GM12878 (cell line): ENCODE measurements at regions not wholly inside any gene's neighbourhood (a gene's known extent, or its start where the extent isn't known, plus 50 kb on each side); places are given as distances from the start of the nearest gene placed in this dataset.

Experiments used
- ATAC-seq: fragments of 200-7000 bp; cut with Tn5 transposase; 3 replicates; pipeline ENCODE4 v1.9.1; 2020; ENCODE audit warnings: mild to moderate bottlenecking, moderate library complexity
- BruUV-seq: library from RNA; stranded (reverse); fragments of 400-500 nt; replicated peaks from 2 replicates; lab custom pipeline; 2021; lab: Mats Ljungman, UMichigan
- CTCF ChIA-PET: fragments of 300-600 bp; sonication (Branson Sonifier 250); formaldehyde crosslinking; extraction: SDS; loops from one replicate; lab custom pipeline; 2021; ENCODE audit warnings: inconsistent platforms; lab: Yijun Ruan, JAX
- POLR2A ChIA-PET: fragments of 350-600 bp; formaldehyde crosslinking; extraction: SDS; loops from one replicate; lab custom pipeline; 2021; ENCODE audit warnings: inconsistent platforms; lab: Charles Lee
- RAD21 ChIA-PET: fragments of 300-600 bp; sonication (Branson Sonifier 250); formaldehyde crosslinking; loops from one replicate; lab custom pipeline; 2023; ENCODE audit warnings: antibody characterized with exemption; ENCODE audit not compliant: unreplicated experiment; lab: Charles Lee
- SMC1A ChIA-PET: fragments of 300-600 bp; sonication (Branson Sonifier 250); formaldehyde crosslinking; loops from one replicate; lab custom pipeline; 2023; ENCODE audit not compliant: unreplicated experiment, uncharacterized antibody; lab: Charles Lee
- DNase-seq: peaks from one replicate; pipeline ENCODE4 v3.0.0-alpha.2; 2011; ENCODE audit warnings: low read depth, low spot score
- FAIRE-seq: peaks from 3 replicates; lab custom pipeline; 2011; peaks lifted over from hg19 to GRCh38; lab: Jason Lieb, UNC
- H2AFZ ChIP-seq: 2 replicates; pipeline ENCODE4 v1.6.0; 2011; ENCODE audit warnings: low read depth, low read length, control low read depth; ENCODE audit not compliant: control insufficient read depth
- H3K27ac ChIP-seq: 2 replicates; pipeline ENCODE4 v1.5.1; 2011; ENCODE audit warnings: control low read depth; ENCODE audit not compliant: control insufficient read depth, insufficient read depth
- H3K27me3 ChIP-seq, 2 experiments: replicated peaks in 1 of 2; 2 replicates each; pipeline versions ENCODE4 v1.6.0 to v1.6.1; 2011; ENCODE audit warnings: low read length in 1 of 2; ENCODE audit not compliant: control insufficient read depth in 2 of 2, insufficient read depth in 2 of 2
- H3K36me3 ChIP-seq, 2 experiments: 2 replicates each; pipeline ENCODE4 v1.5.1; 2011; ENCODE audit warnings: low read length in 1 of 2; ENCODE audit not compliant: control insufficient read depth in 2 of 2, insufficient read depth in 2 of 2
- H3K4me1 ChIP-seq: 2 replicates; pipeline ENCODE4 v1.6.1; 2011; ENCODE audit warnings: mild to moderate bottlenecking, low read length, moderate library complexity, mixed read lengths; ENCODE audit not compliant: control insufficient read depth, insufficient read depth
- H3K4me2 ChIP-seq: 2 replicates; pipeline ENCODE4 v1.6.0; 2011; ENCODE audit warnings: control low read depth; ENCODE audit not compliant: control insufficient read depth, insufficient read depth
- H3K4me3 ChIP-seq: fragments of 200-600 bp; sonication (generic); 2 replicates; pipeline ENCODE4 v1.5.1; 2016
- H3K79me2 ChIP-seq: 2 replicates; pipeline ENCODE4 v1.6.0; 2011; ENCODE audit warnings: low read length; ENCODE audit not compliant: control insufficient read depth, insufficient read depth
- H3K9ac ChIP-seq: 2 replicates; pipeline ENCODE4 v1.8.0; 2011; ENCODE audit warnings: low read length, control low read depth, mixed read lengths; ENCODE audit not compliant: control insufficient read depth, insufficient read depth
- H3K9me3 ChIP-seq: replicated peaks from 3 replicates; pipeline ENCODE4 v1.5.1; 2011; ENCODE audit warnings: mild to moderate bottlenecking, low read length; ENCODE audit not compliant: control insufficient read depth, insufficient read depth
- H4K20me1 ChIP-seq: 2 replicates; pipeline ENCODE4 v1.6.0; 2011; ENCODE audit not compliant: control insufficient read depth, insufficient read depth
- FOXM1 ChIP-seq: IDR thresholded peaks from 2 replicates; pipeline ENCODE4 v1.6.1; 2012; ENCODE audit warnings: low read depth, mild to moderate bottlenecking, inconsistent platforms, low read length, moderate library complexity
- IKZF2 ChIP-seq, 2 experiments: fragments of 450-650 bp; IDR thresholded peaks; 2 replicates each; pipeline ENCODE4 v1.6.1; 2017; ENCODE audit warnings: mild to moderate bottlenecking in 2 of 2, moderate library complexity in 2 of 2
- LARP7 ChIP-seq: fragments of 450-650 bp; IDR thresholded peaks from 2 replicates; pipeline ENCODE4 v1.6.1; 2017; ENCODE audit warnings: mild to moderate bottlenecking
- NFIC ChIP-seq: IDR thresholded peaks from 2 replicates; pipeline ENCODE4 v1.6.1; 2012; ENCODE audit warnings: low read depth, mild to moderate bottlenecking, inconsistent platforms, low read length, moderate library complexity
- PML ChIP-seq: IDR thresholded peaks from 2 replicates; pipeline ENCODE4 v1.6.1; 2012; ENCODE audit warnings: low read length, inconsistent platforms
- POLR2AphosphoS2 ChIP-seq: IDR thresholded peaks from 2 replicates; pipeline ENCODE4 v1.6.1; 2011; ENCODE audit warnings: low read depth, mild to moderate bottlenecking, low read length, improper control_type of control experiment, moderate library complexity
- RELA ChIP-seq: fragments of 450-650 bp; IDR thresholded peaks from 2 replicates; pipeline ENCODE4 v1.8.0; 2014; ENCODE audit warnings: borderline replicate concordance; ENCODE audit not compliant: partially characterized antibody
- SMC3 ChIP-seq: IDR thresholded peaks from 2 replicates; pipeline ENCODE4 v1.6.1; 2011; ENCODE audit warnings: low read length, improper control_type of control experiment, borderline replicate concordance
- TBL1XR1 ChIP-seq: IDR thresholded peaks from 2 replicates; pipeline ENCODE4 v1.6.1; 2012; ENCODE audit warnings: low read depth, low read length, improper control_type of control experiment
- WGBS: methylation state at CpG from one replicate; pipeline ENCODE4 v1.1.6; 2016; ENCODE audit warnings: low lambda C conversion rate; ENCODE audit not compliant: insufficient replicate concordance, insufficient coverage; ENCODE audit errors: missing lambda C conversion rate; 5-methylcytosine and 5-hydroxymethylcytosine counted together
- in situ Hi-C: fragments of 300-500 bp; cut with MboI; formaldehyde crosslinking; loops from 9 replicates; pipeline ENCODE4 v1.14.3; 2018; ENCODE audit warnings: mixed read lengths
- intact Hi-C: fragments of 100-400 bp; cut with micrococcal nuclease; formaldehyde crosslinking; loops from one replicate; pipeline ENCODE4 v1.14.2; 2022; ENCODE audit not compliant: unreplicated experiment
- TF ChIP-seq, protein P1 (sequence below): IDR thresholded peaks from 2 replicates; pipeline ENCODE4 v1.6.1; 2012; ENCODE audit warnings: mild to moderate bottlenecking, low read depth, low read length
- TF ChIP-seq, protein P2 (sequence below): IDR thresholded peaks from 2 replicates; pipeline ENCODE4 v1.6.1; 2012; ENCODE audit warnings: low read depth, low read length, improper control_type of control experiment
- TF ChIP-seq, protein P3 (sequence below): IDR thresholded peaks from 2 replicates; pipeline ENCODE4 v1.6.1; 2011; ENCODE audit warnings: low read depth, mild to moderate bottlenecking, low read length, moderate library complexity, borderline replicate concordance; ENCODE audit errors: extremely low read depth
- TF ChIP-seq, protein P4 (sequence below): fragments of 450-650 bp; IDR thresholded peaks from 2 replicates; pipeline ENCODE4 v1.6.1; 2017; ENCODE audit warnings: antibody characterized with exemption, mild to moderate bottlenecking, moderate library complexity
- TF ChIP-seq, protein P5 (sequence below): fragments of 450-650 bp; IDR thresholded peaks from 2 replicates; pipeline ENCODE4 v1.6.1; 2017; ENCODE audit warnings: mild to moderate bottlenecking

DNA sequence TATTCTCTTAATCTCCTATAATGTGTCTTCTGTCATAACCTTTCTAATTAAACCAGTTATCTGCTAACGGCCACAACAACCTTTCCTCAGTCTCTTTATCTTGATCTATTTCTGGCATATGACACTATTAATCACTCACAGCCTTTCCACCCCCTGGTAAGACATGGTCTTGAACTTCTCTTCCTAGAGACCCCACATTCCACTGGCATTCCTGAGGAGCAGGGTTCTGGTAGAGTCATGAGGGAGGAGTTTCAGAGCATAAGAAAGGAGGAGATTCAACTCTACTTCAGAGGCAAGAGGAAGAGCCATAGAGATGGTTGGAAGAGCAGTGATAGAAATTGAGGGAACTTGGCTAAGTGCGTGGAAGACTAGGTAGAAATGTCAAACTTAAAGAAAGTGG, 325.6 kb downstream of the BLID start (continued):
- TF ChIP-seq, protein P1, sequence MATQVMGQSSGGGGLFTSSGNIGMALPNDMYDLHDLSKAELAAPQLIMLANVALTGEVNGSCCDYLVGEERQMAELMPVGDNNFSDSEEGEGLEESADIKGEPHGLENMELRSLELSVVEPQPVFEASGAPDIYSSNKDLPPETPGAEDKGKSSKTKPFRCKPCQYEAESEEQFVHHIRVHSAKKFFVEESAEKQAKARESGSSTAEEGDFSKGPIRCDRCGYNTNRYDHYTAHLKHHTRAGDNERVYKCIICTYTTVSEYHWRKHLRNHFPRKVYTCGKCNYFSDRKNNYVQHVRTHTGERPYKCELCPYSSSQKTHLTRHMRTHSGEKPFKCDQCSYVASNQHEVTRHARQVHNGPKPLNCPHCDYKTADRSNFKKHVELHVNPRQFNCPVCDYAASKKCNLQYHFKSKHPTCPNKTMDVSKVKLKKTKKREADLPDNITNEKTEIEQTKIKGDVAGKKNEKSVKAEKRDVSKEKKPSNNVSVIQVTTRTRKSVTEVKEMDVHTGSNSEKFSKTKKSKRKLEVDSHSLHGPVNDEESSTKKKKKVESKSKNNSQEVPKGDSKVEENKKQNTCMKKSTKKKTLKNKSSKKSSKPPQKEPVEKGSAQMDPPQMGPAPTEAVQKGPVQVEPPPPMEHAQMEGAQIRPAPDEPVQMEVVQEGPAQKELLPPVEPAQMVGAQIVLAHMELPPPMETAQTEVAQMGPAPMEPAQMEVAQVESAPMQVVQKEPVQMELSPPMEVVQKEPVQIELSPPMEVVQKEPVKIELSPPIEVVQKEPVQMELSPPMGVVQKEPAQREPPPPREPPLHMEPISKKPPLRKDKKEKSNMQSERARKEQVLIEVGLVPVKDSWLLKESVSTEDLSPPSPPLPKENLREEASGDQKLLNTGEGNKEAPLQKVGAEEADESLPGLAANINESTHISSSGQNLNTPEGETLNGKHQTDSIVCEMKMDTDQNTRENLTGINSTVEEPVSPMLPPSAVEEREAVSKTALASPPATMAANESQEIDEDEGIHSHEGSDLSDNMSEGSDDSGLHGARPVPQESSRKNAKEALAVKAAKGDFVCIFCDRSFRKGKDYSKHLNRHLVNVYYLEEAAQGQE = no peak
- TF ChIP-seq LARP7 (no peak), POLR2AphosphoS2 (no peak), NFIC (no peak), RELA (no peak), FOXM1 (no peak), PML (no peak)

DNA sequence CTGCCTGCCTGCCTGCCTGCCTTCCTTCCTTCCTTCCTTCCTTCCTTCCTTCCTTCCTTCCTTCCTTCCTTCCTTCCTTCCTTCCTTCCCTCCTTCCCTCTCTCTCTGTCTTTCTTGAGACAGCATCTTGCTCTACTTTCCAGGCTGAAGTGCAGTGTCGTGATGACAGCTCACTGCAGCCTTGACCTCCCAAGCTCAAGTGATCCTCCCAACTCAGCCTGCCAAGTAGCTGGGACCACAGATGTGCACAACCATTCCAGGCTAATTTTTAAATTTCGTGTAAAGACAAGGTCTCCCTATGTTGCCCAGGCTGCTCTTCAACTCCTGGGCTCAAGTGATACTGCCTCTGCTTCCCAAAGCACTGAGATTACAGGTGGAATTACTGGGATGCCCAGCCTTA, 328.2 kb upstream of the SORL1-AS1 start:
- POLR2A ChIA-PET = no interaction called here
- RAD21 ChIA-PET = no interaction called here
- intact Hi-C loops (no loop called here), in situ Hi-C loops (no loop called here)
- H3K27ac ChIP-seq = no peak overlapping the region
- FAIRE-seq (no peak), DNase-seq (no peak), ATAC-seq (no peak)
- H3K4me1 ChIP-seq = no peaks in the 10 kb centered on the region
- no peaks in the 10 kb centered on the region; a peak in 1 of 4 replicates for H3K27me3 ChIP-seq
- no peak overlapping the region for H3K4me3 ChIP-seq
- CTCF ChIA-PET = no interaction called here
- H3K36me3 ChIP-seq = no peaks in the 10 kb centered on the region
- H3K9me3 ChIP-seq = no peaks in the 10 kb centered on the region
- H2AFZ ChIP-seq = no peak overlapping the region
- no peaks in the 10 kb centered on the region for H4K20me1 ChIP-seq
- WGBS = 0% methylated on average over 2 of the region's 2 CpGs
- H3K4me2 ChIP-seq = no peak overlapping the region
- BruUV-seq = no TSS peak
- no peak overlapping the region for H3K9ac ChIP-seq
- SMC1A ChIA-PET = no interaction called here
- no peaks in the 10 kb centered on the region for H3K79me2 ChIP-seq
- TF ChIP-seq TBL1XR1 = no peak
- TF ChIP-seq, protein P2, sequence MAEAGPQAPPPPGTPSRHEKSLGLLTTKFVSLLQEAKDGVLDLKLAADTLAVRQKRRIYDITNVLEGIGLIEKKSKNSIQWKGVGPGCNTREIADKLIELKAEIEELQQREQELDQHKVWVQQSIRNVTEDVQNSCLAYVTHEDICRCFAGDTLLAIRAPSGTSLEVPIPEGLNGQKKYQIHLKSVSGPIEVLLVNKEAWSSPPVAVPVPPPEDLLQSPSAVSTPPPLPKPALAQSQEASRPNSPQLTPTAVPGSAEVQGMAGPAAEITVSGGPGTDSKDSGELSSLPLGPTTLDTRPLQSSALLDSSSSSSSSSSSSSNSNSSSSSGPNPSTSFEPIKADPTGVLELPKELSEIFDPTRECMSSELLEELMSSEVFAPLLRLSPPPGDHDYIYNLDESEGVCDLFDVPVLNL = no peak
- TF ChIP-seq, protein P3, sequence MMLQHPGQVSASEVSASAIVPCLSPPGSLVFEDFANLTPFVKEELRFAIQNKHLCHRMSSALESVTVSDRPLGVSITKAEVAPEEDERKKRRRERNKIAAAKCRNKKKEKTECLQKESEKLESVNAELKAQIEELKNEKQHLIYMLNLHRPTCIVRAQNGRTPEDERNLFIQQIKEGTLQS = no peak
- TF ChIP-seq, protein P4, sequence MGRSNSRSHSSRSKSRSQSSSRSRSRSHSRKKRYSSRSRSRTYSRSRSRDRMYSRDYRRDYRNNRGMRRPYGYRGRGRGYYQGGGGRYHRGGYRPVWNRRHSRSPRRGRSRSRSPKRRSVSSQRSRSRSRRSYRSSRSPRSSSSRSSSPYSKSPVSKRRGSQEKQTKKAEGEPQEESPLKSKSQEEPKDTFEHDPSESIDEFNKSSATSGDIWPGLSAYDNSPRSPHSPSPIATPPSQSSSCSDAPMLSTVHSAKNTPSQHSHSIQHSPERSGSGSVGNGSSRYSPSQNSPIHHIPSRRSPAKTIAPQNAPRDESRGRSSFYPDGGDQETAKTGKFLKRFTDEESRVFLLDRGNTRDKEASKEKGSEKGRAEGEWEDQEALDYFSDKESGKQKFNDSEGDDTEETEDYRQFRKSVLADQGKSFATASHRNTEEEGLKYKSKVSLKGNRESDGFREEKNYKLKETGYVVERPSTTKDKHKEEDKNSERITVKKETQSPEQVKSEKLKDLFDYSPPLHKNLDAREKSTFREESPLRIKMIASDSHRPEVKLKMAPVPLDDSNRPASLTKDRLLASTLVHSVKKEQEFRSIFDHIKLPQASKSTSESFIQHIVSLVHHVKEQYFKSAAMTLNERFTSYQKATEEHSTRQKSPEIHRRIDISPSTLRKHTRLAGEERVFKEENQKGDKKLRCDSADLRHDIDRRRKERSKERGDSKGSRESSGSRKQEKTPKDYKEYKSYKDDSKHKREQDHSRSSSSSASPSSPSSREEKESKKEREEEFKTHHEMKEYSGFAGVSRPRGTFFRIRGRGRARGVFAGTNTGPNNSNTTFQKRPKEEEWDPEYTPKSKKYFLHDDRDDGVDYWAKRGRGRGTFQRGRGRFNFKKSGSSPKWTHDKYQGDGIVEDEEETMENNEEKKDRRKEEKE = no peak
- TF ChIP-seq, protein P5, sequence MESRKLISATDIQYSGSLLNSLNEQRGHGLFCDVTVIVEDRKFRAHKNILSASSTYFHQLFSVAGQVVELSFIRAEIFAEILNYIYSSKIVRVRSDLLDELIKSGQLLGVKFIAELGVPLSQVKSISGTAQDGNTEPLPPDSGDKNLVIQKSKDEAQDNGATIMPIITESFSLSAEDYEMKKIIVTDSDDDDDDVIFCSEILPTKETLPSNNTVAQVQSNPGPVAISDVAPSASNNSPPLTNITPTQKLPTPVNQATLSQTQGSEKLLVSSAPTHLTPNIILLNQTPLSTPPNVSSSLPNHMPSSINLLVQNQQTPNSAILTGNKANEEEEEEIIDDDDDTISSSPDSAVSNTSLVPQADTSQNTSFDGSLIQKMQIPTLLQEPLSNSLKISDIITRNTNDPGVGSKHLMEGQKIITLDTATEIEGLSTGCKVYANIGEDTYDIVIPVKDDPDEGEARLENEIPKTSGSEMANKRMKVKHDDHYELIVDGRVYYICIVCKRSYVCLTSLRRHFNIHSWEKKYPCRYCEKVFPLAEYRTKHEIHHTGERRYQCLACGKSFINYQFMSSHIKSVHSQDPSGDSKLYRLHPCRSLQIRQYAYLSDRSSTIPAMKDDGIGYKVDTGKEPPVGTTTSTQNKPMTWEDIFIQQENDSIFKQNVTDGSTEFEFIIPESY = no peak
- TF ChIP-seq SMC3 = no peak
- no peak for TF ChIP-seq IKZF2 (IDR thresholded peaks at IDR 0.05)
